GM19238 (cell line): ENCODE measurements at regions not wholly inside any gene's neighbourhood (a gene's known extent, or its start where the extent isn't known, plus 50 kb on each side); places are given as distances from the start of the nearest gene placed in this dataset.

Source experiments
- DNase-seq: peaks from one replicate; pipeline ENCODE4 v3.0.0; 2011; ENCODE audit warnings: low spot score; ENCODE audit not compliant: insufficient read length

GRCh38 chr3:132236701-132237651 lies 80.2 kb upstream of the ACP3 start:
- DNase-seq = no peak

GRCh38 chr3:132237652-132238032 lies 79.6 kb upstream of the ACP3 start:
- DNase-seq = no peak

- no peak for DNase-seq
These were observed 77.6 kb upstream of the ACP3 start for GRCh38 chr3:132239587-132239986.

GRCh38 chr3:132241776-132242514 lies 75.3 kb upstream of the ACP3 start:
- no peak for DNase-seq

GRCh38 chr3:132242790-132243189 lies 74.4 kb upstream of the ACP3 start:
- no peak for DNase-seq

- DNase-seq = no peak
These were observed 71.6 kb upstream of the ACP3 start for GRCh38 chr3:132245552-132246142.

- DNase-seq = no peak
These were observed 71.0 kb upstream of the ACP3 start for GRCh38 chr3:132246212-132246611.

GRCh38 chr3:132247211-132247610 lies 70.0 kb upstream of the ACP3 start:
- no peak for DNase-seq

GRCh38 chr3:132248490-132248889 lies 68.7 kb upstream of the ACP3 start:
- DNase-seq = no peak

- DNase-seq = no peak
These were observed 63.8 kb upstream of the ACP3 start for GRCh38 chr3:132253262-132253878.

- DNase-seq = no peak
These were observed 63.0 kb upstream of the ACP3 start for GRCh38 chr3:132254076-132254755.

- DNase-seq = no peak
These were observed 62.0 kb upstream of the ACP3 start for GRCh38 chr3:132255041-132255745.

GRCh38 chr3:132256989-132257388 lies 60.2 kb upstream of the ACP3 start:
- no peak for DNase-seq

GRCh38 chr3:132261506-132261905 lies 55.7 kb upstream of the ACP3 start:
- no peak for DNase-seq

- DNase-seq = no peak
These were observed 54.9 kb upstream of the ACP3 start for GRCh38 chr3:132262305-132262704.

- no peak for DNase-seq
These were observed 54.3 kb upstream of the ACP3 start for GRCh38 chr3:132262956-132263355.

GRCh38 chr3:132265028-132265427 lies 52.2 kb upstream of the ACP3 start:
- DNase-seq = no peak

- no peak for DNase-seq
These were observed 51.7 kb upstream of the ACP3 start for GRCh38 chr3:132265488-132265887.

GRCh38 chr3:132267391-132267993 lies 49.7 kb upstream of the ACP3 start:
- no peak for DNase-seq
